ENCODE measurements at regions not wholly inside any gene's neighbourhood (a gene's known extent, or its start where the extent isn't known, plus 50 kb on each side); places are given as distances from the start of the nearest gene placed in this dataset.

- 92 to 95% methylated on average over 2 to 4 of the region's 4 CpGs for WGBS, 2 experiments (ENCODE audit: insufficient coverage in 1 of 2, insufficient read length in 1 of 2)
- H3K9me3 Mint-ChIP-seq: no peaks in the 10 kb centered on the region
These were observed 68.4 kb upstream of the MALRD1 start for GRCh38 chr10:18980089-18980629.

GRCh38 chr10:18984531-18984930 lies 64.1 kb upstream of the MALRD1 start:
- Mint-ChIP-seq H3K4me3 (no peak overlapping the region), H3K9me3 (peaks cover 26% of the 10 kb centered on the region), H3K4me1 (no peaks in the 10 kb centered on the region), H3K36me3 (ENCODE audit: low read depth) (no peaks in the 10 kb centered on the region), H3K27me3 (ENCODE audit: insufficient read depth) (no peaks in the 10 kb centered on the region), H3K27ac (no peak overlapping the region)
- Histone ChIP-seq H3K27ac (ENCODE audit: low read depth, low read length) (no peak overlapping the region), H3K4me3 (ENCODE audit: low read length) (no peak overlapping the region), H3K9me3 (ENCODE audit: control insufficient read depth, low read length) (peaks cover 15% of the 10 kb centered on the region), H3K4me1 (ENCODE audit: control insufficient read depth, insufficient read depth, low read length) (no peaks in the 10 kb centered on the region), H3K36me3 (ENCODE audit: control insufficient read depth, insufficient read depth, low read length) (no peaks in the 10 kb centered on the region), H3K27me3 (ENCODE audit: control insufficient read depth, insufficient read depth, low read length, poor library complexity, severe bottlenecking) (no peaks in the 10 kb centered on the region), H3K9ac (ENCODE audit: extremely low read depth, low read length, poor library complexity, severe bottlenecking) (no peak overlapping the region)
- no peak for DNase-seq
- WGBS, 2 experiments (ENCODE audit: insufficient coverage in 1 of 2, insufficient read length in 1 of 2): 71 to 77% methylated on average over 2 to 3 of the region's 3 CpGs
- TF ChIP-seq, protein P1, sequence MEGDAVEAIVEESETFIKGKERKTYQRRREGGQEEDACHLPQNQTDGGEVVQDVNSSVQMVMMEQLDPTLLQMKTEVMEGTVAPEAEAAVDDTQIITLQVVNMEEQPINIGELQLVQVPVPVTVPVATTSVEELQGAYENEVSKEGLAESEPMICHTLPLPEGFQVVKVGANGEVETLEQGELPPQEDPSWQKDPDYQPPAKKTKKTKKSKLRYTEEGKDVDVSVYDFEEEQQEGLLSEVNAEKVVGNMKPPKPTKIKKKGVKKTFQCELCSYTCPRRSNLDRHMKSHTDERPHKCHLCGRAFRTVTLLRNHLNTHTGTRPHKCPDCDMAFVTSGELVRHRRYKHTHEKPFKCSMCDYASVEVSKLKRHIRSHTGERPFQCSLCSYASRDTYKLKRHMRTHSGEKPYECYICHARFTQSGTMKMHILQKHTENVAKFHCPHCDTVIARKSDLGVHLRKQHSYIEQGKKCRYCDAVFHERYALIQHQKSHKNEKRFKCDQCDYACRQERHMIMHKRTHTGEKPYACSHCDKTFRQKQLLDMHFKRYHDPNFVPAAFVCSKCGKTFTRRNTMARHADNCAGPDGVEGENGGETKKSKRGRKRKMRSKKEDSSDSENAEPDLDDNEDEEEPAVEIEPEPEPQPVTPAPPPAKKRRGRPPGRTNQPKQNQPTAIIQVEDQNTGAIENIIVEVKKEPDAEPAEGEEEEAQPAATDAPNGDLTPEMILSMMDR (conservative IDR thresholded peaks at IDR 0.05): no peak

More at GRCh38 chr10:18980089-18980629, 68.4 kb upstream of the MALRD1 start:
- H3K4me3 Mint-ChIP-seq: no peak overlapping the region
- Histone ChIP-seq H3K4me3 (ENCODE audit: low read length) (no peak overlapping the region), H3K9me3 (ENCODE audit: control insufficient read depth, low read length) (no peaks in the 10 kb centered on the region), H3K4me1 (ENCODE audit: control insufficient read depth, insufficient read depth, low read length) (no peaks in the 10 kb centered on the region), H3K27ac (ENCODE audit: low read depth, low read length) (no peak overlapping the region), H3K36me3 (ENCODE audit: control insufficient read depth, insufficient read depth, low read length) (no peaks in the 10 kb centered on the region), H3K9ac (ENCODE audit: extremely low read depth, low read length, poor library complexity, severe bottlenecking) (no peak overlapping the region), H3K27me3 (ENCODE audit: control insufficient read depth, insufficient read depth, low read length, poor library complexity, severe bottlenecking) (no peaks in the 10 kb centered on the region)
- peaks cover 1% of the 10 kb centered on the region for H3K4me1 Mint-ChIP-seq
- no peaks in the 10 kb centered on the region for H3K36me3 Mint-ChIP-seq (ENCODE audit: low read depth)
- DNase-seq: no peak
- H3K27ac Mint-ChIP-seq: peak overlapping the region; percentile 39
- TF ChIP-seq, protein P1 (conservative IDR thresholded peaks at IDR 0.05): no peak
- H3K27me3 Mint-ChIP-seq (ENCODE audit: insufficient read depth): no peaks in the 10 kb centered on the region

- peaks cover 15% of the 10 kb centered on the region for H3K9me3 ChIP-seq (ENCODE audit: control insufficient read depth, low read length)
- TF ChIP-seq, protein P1 (conservative IDR thresholded peaks at IDR 0.05): no peak
- no peak overlapping the region for H3K4me3 ChIP-seq (ENCODE audit: low read length)
- no peak overlapping the region for H3K27ac ChIP-seq (ENCODE audit: low read depth, low read length)
- DNase-seq: no peak
- Mint-ChIP-seq H3K36me3 (ENCODE audit: low read depth) (no peaks in the 10 kb centered on the region), H3K27me3 (ENCODE audit: insufficient read depth) (no peaks in the 10 kb centered on the region), H3K4me3 (no peak overlapping the region), H3K4me1 (no peaks in the 10 kb centered on the region), H3K27ac (no peak overlapping the region), H3K9me3 (peaks cover 40% of the 10 kb centered on the region)
- H3K9ac ChIP-seq (ENCODE audit: extremely low read depth, low read length, poor library complexity, severe bottlenecking): no peak overlapping the region
- no peaks in the 10 kb centered on the region for H3K27me3 ChIP-seq (ENCODE audit: control insufficient read depth, insufficient read depth, low read length, poor library complexity, severe bottlenecking)
- no peaks in the 10 kb centered on the region for H3K4me1 ChIP-seq (ENCODE audit: control insufficient read depth, insufficient read depth, low read length)
- WGBS, 2 experiments (ENCODE audit: insufficient coverage in 1 of 2, insufficient read length in 1 of 2): 72 to 88% methylated on average over 2 of the region's 2 CpGs
- no peaks in the 10 kb centered on the region for H3K36me3 ChIP-seq (ENCODE audit: control insufficient read depth, insufficient read depth, low read length)
These were observed 60.3 kb upstream of the MALRD1 start for GRCh38 chr10:18988338-18988737.
